ENCODE measurements at regions not wholly inside any gene's neighbourhood (a gene's known extent, or its start where the extent isn't known, plus 50 kb on each side); places are given as distances from the start of the nearest gene placed in this dataset.

- no peaks in the 10 kb centered on the region for H3K36me3 Mint-ChIP-seq (ENCODE audit: insufficient read depth)
- no peak overlapping the region for H3K4me3 Mint-ChIP-seq
- H3K9me3 Mint-ChIP-seq: no peaks in the 10 kb centered on the region
- H3K27me3 Mint-ChIP-seq (ENCODE audit: low read depth): no peaks in the 10 kb centered on the region
- DNase-seq (no peak), ATAC-seq (no peak)
- no peaks in the 10 kb centered on the region for H3K4me1 Mint-ChIP-seq (ENCODE audit: low read depth)
These were observed 874.8 kb upstream of the SLITRK6 start for GRCh38 chr13:86673931-86674431.

DNA sequence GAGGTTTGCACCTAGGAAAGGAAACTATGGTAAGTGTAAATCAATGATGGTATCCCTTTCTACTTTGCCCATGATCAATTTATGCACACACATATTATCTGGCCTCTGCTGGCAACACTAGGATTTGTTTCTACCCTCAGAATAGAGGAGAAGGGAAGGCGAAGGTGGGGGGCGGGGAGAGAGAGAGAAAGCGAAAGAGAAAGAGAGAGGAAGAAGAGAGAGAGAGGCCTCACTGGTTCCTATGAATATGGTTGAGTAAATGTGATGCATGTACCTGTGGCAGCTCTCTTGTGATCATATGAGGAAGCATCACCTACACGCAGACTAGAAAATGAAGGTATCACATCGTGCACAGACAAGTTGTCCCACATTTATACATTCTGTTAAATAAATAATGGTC, 882.0 kb upstream of the SLITRK6 start:
- Mint-ChIP-seq H3K27me3 (ENCODE audit: low read depth) (no peaks in the 10 kb centered on the region), H3K4me3 (no peak overlapping the region), H3K36me3 (ENCODE audit: insufficient read depth) (no peaks in the 10 kb centered on the region), H3K9me3 (peaks cover 4% of the 10 kb centered on the region), H3K4me1 (ENCODE audit: low read depth) (no peaks in the 10 kb centered on the region)
- ATAC-seq: no peak
- no peak for DNase-seq

DNA sequence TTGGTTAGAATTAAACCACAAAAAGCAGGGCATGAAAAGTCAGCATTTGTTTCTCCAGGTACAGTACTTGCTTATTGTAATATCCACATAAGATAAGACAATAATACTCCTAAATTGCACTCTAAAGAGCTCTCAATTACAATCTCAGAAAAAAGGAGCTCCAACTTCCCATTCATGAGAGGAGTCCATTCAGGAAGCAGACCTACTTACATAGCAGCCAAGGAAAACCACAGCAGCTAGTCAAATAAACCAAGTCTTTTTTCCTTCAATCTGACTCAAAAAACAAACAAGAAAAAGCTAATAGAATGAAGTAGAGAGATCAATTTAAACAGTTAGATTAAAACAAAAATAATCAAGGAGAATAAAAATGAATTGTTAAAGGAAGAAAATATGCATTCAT, 885.2 kb upstream of the SLITRK6 start:
- no peaks in the 10 kb centered on the region for H3K27me3 Mint-ChIP-seq (ENCODE audit: low read depth)
- H3K36me3 Mint-ChIP-seq (ENCODE audit: insufficient read depth): no peaks in the 10 kb centered on the region
- H3K9me3 Mint-ChIP-seq: peaks cover 4% of the 10 kb centered on the region
- DNase-seq (no peak), ATAC-seq (no peak)
- H3K4me3 Mint-ChIP-seq: no peak overlapping the region
- H3K4me1 Mint-ChIP-seq (ENCODE audit: low read depth): no peaks in the 10 kb centered on the region

DNA sequence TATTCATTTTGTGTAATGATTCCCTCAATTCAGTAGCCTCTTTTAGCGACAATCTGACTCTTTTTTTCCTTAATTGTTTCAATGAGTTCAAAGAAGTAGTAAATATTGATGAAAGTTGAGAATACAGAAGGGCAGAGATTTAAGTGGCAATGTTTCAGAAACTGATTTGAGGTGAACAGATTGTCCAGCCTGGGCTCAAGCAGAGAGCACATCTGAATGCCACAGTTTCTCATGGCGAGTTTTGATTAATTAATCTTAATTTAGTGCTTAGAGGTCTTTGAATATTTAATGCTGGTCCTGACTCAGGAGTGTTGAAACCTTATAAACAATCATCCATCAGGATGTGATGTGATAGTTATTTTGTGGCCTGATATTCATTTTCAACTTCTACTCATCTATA, 890.7 kb upstream of the SLITRK6 start:
- Mint-ChIP-seq H3K4me1 (ENCODE audit: low read depth) (no peaks in the 10 kb centered on the region), H3K4me3 (no peak overlapping the region), H3K27me3 (ENCODE audit: low read depth) (no peaks in the 10 kb centered on the region), H3K9me3 (peaks cover 10% of the 10 kb centered on the region), H3K36me3 (ENCODE audit: insufficient read depth) (no peaks in the 10 kb centered on the region)
- DNase-seq: no peak
- ATAC-seq: no peak

GRCh38 chr13:86692291-86692690, 893.1 kb upstream of the SLITRK6 start:
- no peaks in the 10 kb centered on the region for H3K36me3 Mint-ChIP-seq (ENCODE audit: insufficient read depth)
- ATAC-seq (no peak), DNase-seq (no peak)
- no peaks in the 10 kb centered on the region for H3K27me3 Mint-ChIP-seq (ENCODE audit: low read depth)
- peaks cover 14% of the 10 kb centered on the region for H3K9me3 Mint-ChIP-seq
- H3K4me1 Mint-ChIP-seq (ENCODE audit: low read depth): no peaks in the 10 kb centered on the region
- H3K4me3 Mint-ChIP-seq: no peak overlapping the region

DNA sequence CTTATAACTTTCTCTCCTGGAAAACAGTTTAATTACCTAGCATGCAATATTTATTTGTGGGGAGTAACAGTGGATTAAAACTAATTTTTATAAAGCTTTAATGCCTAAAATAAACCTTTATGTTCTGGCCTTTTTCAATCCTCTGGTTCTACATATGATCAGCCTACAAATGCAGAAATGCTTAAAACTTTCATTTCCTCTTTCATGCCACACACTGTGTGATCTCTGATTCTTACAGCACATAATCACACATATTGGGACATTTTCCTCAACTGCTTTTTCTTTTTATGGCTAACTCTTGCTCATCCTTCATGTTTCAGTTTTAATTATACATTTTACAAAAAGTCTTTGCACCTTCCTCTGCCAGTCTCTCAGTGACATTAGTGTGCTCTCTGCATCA, 910.8 kb upstream of the SLITRK6 start:
- Mint-ChIP-seq H3K27me3 (ENCODE audit: low read depth) (no peaks in the 10 kb centered on the region), H3K9me3 (peaks cover 15% of the 10 kb centered on the region), H3K4me1 (ENCODE audit: low read depth) (no peaks in the 10 kb centered on the region), H3K36me3 (ENCODE audit: insufficient read depth) (no peaks in the 10 kb centered on the region), H3K4me3 (no peak overlapping the region)
- ATAC-seq (no peak), DNase-seq (no peak)

DNA sequence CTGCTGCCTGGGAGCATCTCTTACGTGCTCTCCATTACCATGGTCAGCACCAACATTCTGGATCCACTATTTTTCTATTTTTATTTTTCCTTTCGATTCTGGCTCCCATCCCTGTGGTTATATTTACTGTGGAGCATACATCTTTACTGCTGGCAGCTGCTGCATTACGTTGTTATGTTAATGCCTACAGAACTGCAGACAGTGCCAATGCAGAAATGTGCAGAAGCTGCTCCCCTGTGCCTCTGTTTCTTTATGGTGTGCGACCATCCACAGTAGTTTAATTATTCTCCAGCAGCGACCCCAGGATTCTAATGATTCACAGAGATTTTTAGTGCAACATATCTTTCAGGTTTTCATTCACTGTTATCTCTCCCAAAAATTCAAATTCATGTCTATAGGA, 911.7 kb upstream of the SLITRK6 start:
- Mint-ChIP-seq H3K4me1 (ENCODE audit: low read depth) (no peaks in the 10 kb centered on the region), H3K9me3 (peaks cover 13% of the 10 kb centered on the region), H3K36me3 (ENCODE audit: insufficient read depth) (no peaks in the 10 kb centered on the region), H3K4me3 (no peak overlapping the region), H3K27me3 (ENCODE audit: low read depth) (no peaks in the 10 kb centered on the region)
- no peak for ATAC-seq
- DNase-seq: no peak

DNA sequence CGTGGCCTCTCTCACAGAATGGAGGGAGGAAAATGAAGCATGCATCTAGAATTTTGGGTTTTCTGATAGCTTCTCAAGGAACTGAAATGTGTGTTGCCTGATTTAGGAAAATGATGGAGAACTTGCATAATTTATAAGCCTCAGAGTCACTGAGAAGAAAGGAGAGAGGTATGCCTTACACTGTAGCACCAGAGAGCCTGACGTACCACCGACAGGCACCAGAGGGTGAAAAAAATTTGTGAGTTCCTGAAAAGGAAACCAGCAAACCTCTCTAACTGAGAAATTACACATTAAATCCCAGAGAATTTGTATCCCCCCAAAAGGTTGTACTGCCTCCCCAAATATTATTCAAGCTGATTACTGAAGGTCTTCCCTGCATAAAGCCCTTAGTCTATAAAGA, 915.3 kb upstream of the SLITRK6 start:
- no peak for ATAC-seq
- Mint-ChIP-seq H3K27me3 (ENCODE audit: low read depth) (no peaks in the 10 kb centered on the region), H3K9me3 (peaks cover 29% of the 10 kb centered on the region), H3K36me3 (ENCODE audit: insufficient read depth) (no peaks in the 10 kb centered on the region), H3K4me1 (ENCODE audit: low read depth) (no peaks in the 10 kb centered on the region), H3K4me3 (no peak overlapping the region)
- no peak for DNase-seq

- ATAC-seq: no peak
- no peak for DNase-seq
- H3K36me3 Mint-ChIP-seq (ENCODE audit: insufficient read depth): no peaks in the 10 kb centered on the region
- no peaks in the 10 kb centered on the region for H3K27me3 Mint-ChIP-seq (ENCODE audit: low read depth)
- no peaks in the 10 kb centered on the region for H3K4me1 Mint-ChIP-seq (ENCODE audit: low read depth)
- H3K4me3 Mint-ChIP-seq: no peak overlapping the region
- H3K9me3 Mint-ChIP-seq: peaks cover 11% of the 10 kb centered on the region
These were observed 925.9 kb upstream of the SLITRK6 start for GRCh38 chr13:86725105-86725504.

- ATAC-seq: no peak
- H3K36me3 Mint-ChIP-seq (ENCODE audit: insufficient read depth): no peaks in the 10 kb centered on the region
- H3K4me3 Mint-ChIP-seq: no peak overlapping the region
- peaks cover 23% of the 10 kb centered on the region for H3K9me3 Mint-ChIP-seq
- DNase-seq: no peak
- H3K4me1 Mint-ChIP-seq (ENCODE audit: low read depth): no peaks in the 10 kb centered on the region
- H3K27me3 Mint-ChIP-seq (ENCODE audit: low read depth): no peaks in the 10 kb centered on the region
These were observed 930.0 kb upstream of the SLITRK6 start for GRCh38 chr13:86729206-86729605.

DNA sequence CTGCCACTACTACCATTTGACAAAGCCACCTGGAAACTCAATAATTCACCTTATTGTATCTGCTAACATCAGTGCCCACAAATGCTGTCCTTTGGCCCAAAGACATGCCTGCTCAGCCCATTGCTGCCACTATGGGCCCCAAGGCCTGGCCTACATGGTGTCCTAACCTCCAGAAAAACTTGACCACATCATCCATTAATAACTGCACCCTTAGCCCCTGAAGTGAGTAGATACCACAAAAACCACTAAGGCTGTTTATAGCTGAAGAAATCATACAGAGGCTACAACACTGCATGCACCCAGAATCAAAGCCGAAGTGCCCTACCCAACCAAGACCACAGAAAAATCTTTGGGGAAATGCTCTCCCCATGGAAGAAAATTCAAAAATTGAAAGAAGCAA, 932.8 kb upstream of the SLITRK6 start:
- H3K9me3 Mint-ChIP-seq: peaks cover 23% of the 10 kb centered on the region
- ATAC-seq (no peak), DNase-seq (no peak)
- no peaks in the 10 kb centered on the region for H3K27me3 Mint-ChIP-seq (ENCODE audit: low read depth)
- H3K4me3 Mint-ChIP-seq: no peak overlapping the region
- no peaks in the 10 kb centered on the region for H3K36me3 Mint-ChIP-seq (ENCODE audit: insufficient read depth)
- H3K4me1 Mint-ChIP-seq (ENCODE audit: low read depth): no peaks in the 10 kb centered on the region

DNA sequence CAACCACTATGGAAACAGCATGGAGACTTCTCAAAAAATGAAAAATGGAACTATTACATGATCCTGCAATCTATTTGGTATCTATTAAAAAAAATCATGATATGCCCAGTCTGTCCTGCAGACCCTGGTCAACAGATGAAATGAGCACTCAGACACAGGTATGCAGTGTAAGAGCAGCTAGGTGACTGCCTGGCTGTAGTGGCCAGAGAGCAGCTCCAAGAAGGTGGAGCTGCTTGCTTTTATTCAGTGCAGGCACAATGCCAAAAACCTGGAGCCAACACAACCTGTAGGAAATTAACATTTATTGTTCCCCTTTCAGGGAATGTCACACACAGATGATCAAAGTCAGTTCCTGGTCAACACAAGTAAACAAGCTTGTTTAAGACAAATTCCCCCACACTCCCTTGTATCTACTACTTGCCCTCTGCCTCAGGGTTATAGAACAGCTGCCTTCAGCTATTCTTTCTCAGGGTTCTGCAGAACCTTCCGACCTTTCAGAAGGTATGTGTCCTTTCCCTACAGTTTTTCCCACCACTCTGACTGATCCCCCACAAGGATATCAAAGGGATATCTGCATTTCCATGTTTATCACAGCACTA, 933.7 kb upstream of the SLITRK5 start:
- Mint-ChIP-seq H3K9me3 (peaks cover 18% of the 10 kb centered on the region), H3K36me3 (ENCODE audit: insufficient read depth) (no peaks in the 10 kb centered on the region), H3K4me1 (ENCODE audit: low read depth) (no peaks in the 10 kb centered on the region), H3K27me3 (ENCODE audit: low read depth) (no peaks in the 10 kb centered on the region), H3K4me3 (no peak overlapping the region)
- DNase-seq: no peak
- no peak for ATAC-seq

DNA sequence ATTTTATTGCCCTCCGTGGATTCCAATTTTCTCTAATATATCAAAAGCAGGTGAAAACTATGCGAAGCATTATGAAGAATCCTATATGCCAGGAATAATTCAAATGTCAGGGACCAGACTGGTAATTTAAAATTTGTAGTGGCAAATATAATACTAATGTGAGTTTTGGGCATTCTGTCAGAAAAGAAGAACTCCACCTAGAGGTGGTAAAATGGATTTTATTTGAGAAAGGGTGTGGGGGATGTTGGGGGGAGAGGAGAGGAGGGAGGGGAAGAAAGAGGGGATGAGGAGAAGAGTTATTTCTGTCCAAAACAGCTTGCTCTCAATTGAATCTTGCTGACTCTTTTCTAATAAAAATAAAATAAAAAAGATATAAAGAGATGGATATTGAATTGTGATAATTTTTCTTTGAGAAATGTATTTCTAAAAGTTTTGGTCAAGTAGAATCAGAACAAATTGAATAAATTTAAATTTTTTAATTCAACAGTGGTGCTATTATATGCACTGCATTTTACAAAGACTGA, 929.3 kb upstream of the SLITRK5 start:
- Mint-ChIP-seq H3K36me3 (ENCODE audit: insufficient read depth) (no peaks in the 10 kb centered on the region), H3K4me3 (no peak overlapping the region), H3K27me3 (ENCODE audit: low read depth) (no peaks in the 10 kb centered on the region), H3K9me3 (peaks cover 14% of the 10 kb centered on the region), H3K4me1 (ENCODE audit: low read depth) (no peaks in the 10 kb centered on the region)
- DNase-seq: no peak
- no peak for ATAC-seq

GRCh38 chr13:86757236-86757978, 913.8 kb upstream of the SLITRK5 start:
- no peak overlapping the region for H3K4me3 Mint-ChIP-seq
- no peak for DNase-seq
- H3K4me1 Mint-ChIP-seq (ENCODE audit: low read depth): no peaks in the 10 kb centered on the region
- H3K27me3 Mint-ChIP-seq (ENCODE audit: low read depth): no peaks in the 10 kb centered on the region
- no peaks in the 10 kb centered on the region for H3K36me3 Mint-ChIP-seq (ENCODE audit: insufficient read depth)
- H3K9me3 Mint-ChIP-seq: peaks cover 27% of the 10 kb centered on the region
- ATAC-seq: peak; percentile 4 to 73

DNA sequence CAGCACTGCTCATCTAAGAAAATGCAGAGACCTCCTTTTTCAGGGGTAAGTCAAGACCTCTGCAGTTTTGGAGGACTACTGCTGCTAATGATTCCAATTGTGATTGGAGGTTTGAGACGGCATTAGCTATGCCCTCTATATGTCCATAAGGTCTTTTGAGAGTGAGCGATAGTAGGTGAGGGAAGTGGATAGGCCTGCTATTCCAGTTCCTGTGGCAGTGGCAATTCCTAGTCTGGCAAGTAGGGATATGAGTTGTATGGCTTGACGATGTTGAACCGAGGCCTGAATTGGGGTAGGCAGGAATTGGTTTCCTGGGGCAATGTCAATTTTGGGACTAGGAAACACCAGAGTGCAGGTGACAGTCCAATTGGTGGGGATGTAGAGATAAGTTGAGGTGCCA, 913.1 kb upstream of the SLITRK5 start:
- DNase-seq: no peak
- no peaks in the 10 kb centered on the region for H3K36me3 Mint-ChIP-seq (ENCODE audit: insufficient read depth)
- ATAC-seq: no peak
- peaks cover 30% of the 10 kb centered on the region for H3K9me3 Mint-ChIP-seq
- no peaks in the 10 kb centered on the region for H3K4me1 Mint-ChIP-seq (ENCODE audit: low read depth)
- no peak overlapping the region for H3K4me3 Mint-ChIP-seq
- no peaks in the 10 kb centered on the region for H3K27me3 Mint-ChIP-seq (ENCODE audit: low read depth)

Data from activated T-cell treated with anti-CD3 and anti-CD28 coated beads, Interleukin-2, amount 50 U/mL, for 4 hours (primary cell).